ENCODE measurements at regions not wholly inside any gene's neighbourhood (a gene's known extent, or its start where the extent isn't known, plus 50 kb on each side); places are given as distances from the start of the nearest gene placed in this dataset.

GRCh38 chr2:15787535-15788454 lies 152.6 kb upstream of the MYCN start:
- no peak for DNase-seq (ENCODE audit: low read depth)
- no peak overlapping the region for H3K4me3 ChIP-seq (ENCODE audit: control insufficient read depth, low read depth, low read length)
- TF ChIP-seq CTCF (conservative IDR thresholded peaks at IDR 0.05; ENCODE audit: control insufficient read depth, insufficient read depth, low read depth, low read length), result no peak

GRCh38 chr2:15788455-15788829 lies 151.9 kb upstream of the MYCN start:
- no peak overlapping the region for H3K4me3 ChIP-seq (ENCODE audit: control insufficient read depth, low read depth, low read length)
- TF ChIP-seq CTCF (conservative IDR thresholded peaks at IDR 0.05; ENCODE audit: control insufficient read depth, insufficient read depth, low read depth, low read length), result no peak

GRCh38 chr2:15788830-15789229 lies 151.5 kb upstream of the MYCN start:
- TF ChIP-seq CTCF (conservative IDR thresholded peaks at IDR 0.05; ENCODE audit: control insufficient read depth, insufficient read depth, low read depth, low read length), result no peak
- H3K4me3 ChIP-seq (ENCODE audit: control insufficient read depth, low read depth, low read length), result no peak overlapping the region
- no peak for DNase-seq (ENCODE audit: low read depth)

More at GRCh38 chr2:15788455-15788829, 151.9 kb upstream of the MYCN start:
- no peak for DNase-seq (ENCODE audit: low read depth)

GRCh38 chr2:15789381-15790062 lies 150.8 kb upstream of the MYCN start:
- no peak for DNase-seq (ENCODE audit: low read depth)
- H3K4me3 ChIP-seq (ENCODE audit: control insufficient read depth, low read depth, low read length), result no peak overlapping the region
- no peak for TF ChIP-seq CTCF (conservative IDR thresholded peaks at IDR 0.05; ENCODE audit: control insufficient read depth, insufficient read depth, low read depth, low read length)

GRCh38 chr2:15790326-15790725 lies 150.0 kb upstream of the MYCN start:
- TF ChIP-seq CTCF (conservative IDR thresholded peaks at IDR 0.05; ENCODE audit: control insufficient read depth, insufficient read depth, low read depth, low read length), result no peak

GRCh38 chr2:15790838-15791237 lies 149.5 kb upstream of the MYCN start:
- TF ChIP-seq CTCF (conservative IDR thresholded peaks at IDR 0.05; ENCODE audit: control insufficient read depth, insufficient read depth, low read depth, low read length), result no peak
- no peak overlapping the region for H3K4me3 ChIP-seq (ENCODE audit: control insufficient read depth, low read depth, low read length)
- DNase-seq (ENCODE audit: low read depth), result no peak

More at GRCh38 chr2:15790326-15790725, 150.0 kb upstream of the MYCN start:
- no peak for DNase-seq (ENCODE audit: low read depth)
- H3K4me3 ChIP-seq (ENCODE audit: control insufficient read depth, low read depth, low read length), result no peak overlapping the region
